GM19438 (cell line): ENCODE measurements at regions not wholly inside any gene's neighbourhood (a gene's known extent, or its start where the extent isn't known, plus 50 kb on each side); places are given as distances from the start of the nearest gene placed in this dataset.

Experiments used
- ATAC-seq: cut with Tn5 transposase; IDR thresholded peaks from one replicate; pipeline ENCODE4 v1.9.1; 2021; ENCODE audit warnings: low read depth; ENCODE audit not compliant: unreplicated experiment

DNA sequence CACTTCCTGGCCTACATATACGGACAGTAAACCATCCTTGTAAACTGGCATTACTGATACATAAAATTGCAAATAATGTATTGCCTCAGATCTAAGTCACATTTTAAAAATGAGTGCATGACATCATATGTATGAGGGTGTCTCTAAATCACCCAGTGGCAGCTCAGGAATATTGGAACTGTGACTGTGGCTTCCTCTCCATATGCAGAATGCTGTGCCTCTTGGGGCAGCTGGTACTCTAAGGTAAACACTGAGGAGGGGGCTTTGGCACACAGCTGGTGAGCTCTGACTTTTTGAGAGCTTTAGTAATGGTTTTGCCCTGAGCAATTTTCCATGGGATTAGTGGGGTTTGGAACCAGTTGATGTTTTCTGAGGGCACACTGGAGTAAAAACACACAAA is 263.7 kb downstream of the BMP4 start:
- no peak for ATAC-seq

GRCh38 chr14:53692451-53692850 is 264.2 kb downstream of the BMP4 start:
- no peak for ATAC-seq

DNA sequence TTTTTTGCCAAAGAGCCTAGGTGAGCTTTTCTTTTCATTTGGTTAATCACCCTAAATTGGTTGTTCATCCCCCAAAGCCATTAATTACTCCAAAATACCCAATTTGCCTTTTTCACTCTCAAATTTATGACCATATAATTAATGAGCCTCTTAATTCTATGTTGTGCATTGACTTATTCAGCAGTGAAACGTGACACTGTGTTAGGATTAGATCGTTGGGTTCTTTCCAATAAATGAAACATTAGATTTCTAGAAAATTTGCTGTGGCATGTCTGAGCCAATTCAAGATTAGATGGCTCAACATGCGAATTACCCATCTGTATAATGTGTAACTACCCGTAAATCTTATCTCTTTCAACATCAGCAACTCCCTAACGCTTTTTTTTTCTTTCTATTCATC is 273.4 kb downstream of the BMP4 start:
- no peak for ATAC-seq

- no peak for ATAC-seq
Observed at GRCh38 chr14:53672526-53672925, 284.1 kb downstream of the BMP4 start.

- no peak for ATAC-seq
Observed at GRCh38 chr14:53670701-53671100, 285.9 kb downstream of the BMP4 start.

- no peak for ATAC-seq
Observed at GRCh38 chr14:53668897-53669296, 287.7 kb downstream of the BMP4 start.

DNA sequence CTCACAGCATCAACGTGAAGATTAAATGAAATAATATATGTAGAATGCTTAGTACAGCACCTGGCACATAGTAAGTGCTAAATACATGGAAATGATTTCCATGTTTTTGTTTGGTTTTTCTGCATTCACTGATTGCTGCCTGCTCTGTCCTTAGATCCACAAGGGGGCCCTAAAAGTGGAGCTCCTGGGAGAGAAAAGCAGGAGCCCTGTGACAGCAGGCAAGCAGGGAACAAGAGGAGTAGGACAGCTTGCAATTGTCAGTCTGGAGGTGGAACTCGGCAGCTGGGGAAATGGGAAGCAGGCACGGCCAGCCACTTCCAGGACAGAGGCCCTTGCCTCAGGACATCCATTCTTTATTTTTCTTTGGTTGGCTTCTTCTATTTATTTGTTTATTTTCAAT is 292.9 kb downstream of the BMP4 start:
- ATAC-seq, result no peak

DNA sequence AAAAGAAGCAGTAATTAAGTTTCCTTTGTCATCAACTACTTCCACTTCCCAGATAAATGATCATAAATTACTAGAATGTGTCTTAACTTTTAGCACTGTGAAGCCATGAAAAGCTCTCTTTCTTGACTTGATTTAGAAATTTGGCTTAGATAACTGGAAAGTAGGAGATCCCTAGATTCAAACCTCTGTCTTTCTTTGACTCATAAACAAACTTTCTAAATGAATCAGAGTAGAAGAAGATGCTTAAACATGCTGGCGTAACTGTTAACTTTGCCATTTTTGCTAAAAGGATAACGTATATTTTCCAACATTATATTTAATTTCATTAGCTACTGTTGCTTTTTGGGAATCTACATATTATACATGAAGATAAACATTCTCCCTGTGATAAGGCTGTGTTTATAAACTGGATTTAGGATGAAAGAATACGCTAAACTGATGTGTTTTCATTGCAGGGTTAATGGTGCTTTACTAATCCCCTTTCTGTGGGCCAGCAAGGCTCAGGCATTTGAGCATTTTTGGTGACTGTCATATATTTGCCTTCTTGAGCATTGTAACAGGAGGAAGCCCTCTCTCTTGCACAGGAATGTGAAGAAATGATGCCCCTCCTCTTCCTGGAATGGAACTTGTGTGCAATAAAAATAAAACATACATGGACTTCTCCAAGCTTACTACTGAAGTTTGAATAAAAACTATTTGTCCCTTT is 301.4 kb downstream of the BMP4 start:
- no peak for ATAC-seq

DNA sequence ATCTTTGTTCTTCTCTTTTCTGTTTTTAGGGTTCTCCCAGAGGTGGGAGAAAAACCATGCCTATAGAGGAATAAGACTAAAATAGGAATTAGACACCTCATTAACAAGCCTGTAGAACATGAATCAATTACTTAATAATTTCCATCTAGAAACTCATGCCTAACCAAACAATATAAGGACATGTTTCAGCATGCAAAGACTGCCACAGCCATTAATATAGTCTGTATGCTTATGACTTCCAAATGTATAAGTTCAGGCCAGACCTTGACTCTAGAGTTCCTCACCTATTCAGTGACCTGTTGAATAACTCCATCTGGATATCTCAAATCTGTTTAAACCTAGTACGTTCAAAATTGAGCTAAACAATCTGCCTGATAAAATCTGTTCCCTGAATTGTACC is 304.6 kb downstream of the BMP4 start:
- ATAC-seq, result no peak

GRCh38 chr14:53651096-53651740 is 305.4 kb downstream of the BMP4 start:
- no peak for ATAC-seq

DNA sequence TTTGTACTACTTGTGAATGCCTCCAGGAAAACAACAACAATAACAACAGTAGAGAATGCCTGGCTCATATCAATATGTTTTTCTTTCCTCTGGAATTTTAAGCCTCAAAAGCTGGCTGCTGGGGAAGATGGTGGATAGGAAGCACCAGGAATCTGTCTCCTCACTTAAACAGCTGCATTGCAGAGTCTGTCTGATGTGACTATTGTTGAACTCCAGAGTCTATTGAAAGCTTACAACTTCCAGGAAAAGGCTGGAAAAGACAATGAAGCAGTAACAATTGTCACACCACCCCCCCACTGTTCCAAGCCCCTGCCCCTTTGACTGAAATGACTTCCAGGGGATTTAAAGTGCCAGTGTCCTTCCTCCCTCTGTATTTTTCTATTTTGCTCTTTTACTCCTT is 309.7 kb downstream of the BMP4 start:
- no peak for ATAC-seq

DNA sequence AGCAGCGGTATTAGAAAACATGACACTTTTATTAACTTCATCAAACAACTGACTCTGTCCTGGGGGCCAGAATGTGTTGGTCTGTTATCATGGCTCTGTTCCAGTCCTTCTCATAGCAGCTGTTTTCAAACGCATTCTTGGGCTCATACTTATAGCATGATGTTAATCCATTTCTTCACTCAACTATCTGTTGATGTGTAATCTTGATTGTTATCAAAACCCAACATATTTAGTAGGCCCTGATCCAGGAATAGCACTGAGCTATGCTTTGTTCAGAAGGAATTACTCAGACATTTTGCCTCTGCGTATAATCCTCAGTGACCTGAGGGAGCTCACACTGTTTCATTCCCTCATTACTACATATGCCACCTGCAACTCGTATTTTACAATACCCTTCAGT is 315.9 kb downstream of the BMP4 start:
- ATAC-seq, result no peak

GRCh38 chr14:53638966-53639365 is 317.7 kb downstream of the BMP4 start:
- no peak for ATAC-seq

- ATAC-seq, result no peak
Observed at GRCh38 chr14:53634793-53635192, 321.8 kb downstream of the BMP4 start.

DNA sequence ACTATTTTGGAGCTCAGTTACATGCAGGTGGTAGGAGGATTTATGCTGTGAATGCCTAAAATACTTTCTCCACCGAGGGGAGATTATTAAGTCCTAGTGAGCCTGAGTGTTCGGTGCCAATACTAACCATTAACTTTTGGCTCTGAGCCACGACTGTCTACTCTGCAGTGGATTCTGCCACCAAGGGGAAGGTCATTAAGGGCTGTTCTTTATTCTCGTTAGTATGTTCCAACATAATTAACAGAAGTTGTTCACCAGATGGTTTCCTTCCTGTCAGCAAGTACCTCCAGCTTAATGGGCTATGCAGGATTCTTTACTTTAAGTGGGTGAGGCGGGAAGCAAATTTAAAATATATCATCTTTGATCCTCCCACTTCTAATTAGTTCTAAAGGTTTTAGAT is 326.3 kb downstream of the BMP4 start:
- ATAC-seq, result no peak

GRCh38 chr14:53628732-53629430 is 327.7 kb downstream of the BMP4 start:
- no peak for ATAC-seq

DNA sequence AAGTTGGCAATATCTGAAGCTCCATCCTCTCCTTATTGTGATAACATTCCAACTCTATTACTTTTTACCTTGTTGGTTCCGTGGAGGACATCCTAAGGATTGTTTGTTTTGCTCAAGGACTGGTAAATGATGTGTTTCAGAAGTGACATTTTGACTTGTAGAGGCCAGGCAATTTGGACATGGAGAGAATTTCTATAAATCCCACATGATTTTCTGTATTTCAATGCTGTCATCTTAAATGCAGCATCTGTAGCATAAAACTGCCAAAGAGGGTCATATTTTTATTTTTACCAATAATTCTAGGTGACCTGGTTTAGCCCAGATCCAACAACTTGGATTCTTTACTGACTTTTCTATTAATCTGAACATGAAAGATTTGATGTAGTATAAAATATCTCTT is 328.4 kb downstream of the BMP4 start:
- no peak for ATAC-seq

DNA sequence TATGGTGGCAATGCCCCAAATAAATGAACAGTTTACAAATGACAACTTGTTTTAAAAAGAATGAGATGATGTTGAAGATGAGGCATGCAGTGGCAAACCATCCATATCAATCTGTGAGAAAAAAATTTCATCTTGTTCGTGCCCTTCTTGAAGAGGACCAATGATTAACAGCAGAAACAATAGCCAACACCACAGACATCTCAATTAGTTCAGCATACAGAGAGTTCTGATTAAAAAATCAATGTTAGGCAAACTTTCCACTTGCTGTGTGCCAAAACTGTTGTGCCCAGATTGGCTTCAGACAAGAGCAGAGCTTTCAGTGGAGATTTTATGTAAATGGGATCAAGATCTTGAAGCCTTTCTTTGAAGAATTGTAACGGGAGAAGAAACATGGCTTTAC is 329.9 kb downstream of the BMP4 start:
- ATAC-seq, result no peak

GRCh38 chr14:53622447-53622846 is 334.2 kb downstream of the BMP4 start:
- no peak for ATAC-seq

DNA sequence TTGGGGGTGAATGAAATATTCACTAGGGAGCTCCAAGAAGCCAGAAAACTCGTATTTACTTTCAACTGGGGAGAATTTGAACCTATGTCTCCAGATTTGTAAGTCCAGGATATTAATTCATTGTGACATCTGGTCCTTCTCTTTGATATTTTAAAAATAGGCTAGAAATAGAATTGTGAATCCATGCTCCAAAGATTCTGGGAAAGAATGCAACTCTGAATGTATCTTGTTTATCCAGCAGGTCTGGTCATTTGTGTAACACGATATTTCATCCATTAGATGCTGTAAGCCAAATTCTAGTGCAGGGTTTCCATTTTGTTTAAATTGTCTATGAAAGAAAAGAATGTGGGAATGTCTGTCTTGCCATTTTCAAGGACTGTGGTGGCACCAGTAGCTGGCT is 334.7 kb downstream of the BMP4 start:
- ATAC-seq, result no peak

GRCh38 chr14:53621433-53621832 is 335.2 kb downstream of the BMP4 start:
- no peak for ATAC-seq

DNA sequence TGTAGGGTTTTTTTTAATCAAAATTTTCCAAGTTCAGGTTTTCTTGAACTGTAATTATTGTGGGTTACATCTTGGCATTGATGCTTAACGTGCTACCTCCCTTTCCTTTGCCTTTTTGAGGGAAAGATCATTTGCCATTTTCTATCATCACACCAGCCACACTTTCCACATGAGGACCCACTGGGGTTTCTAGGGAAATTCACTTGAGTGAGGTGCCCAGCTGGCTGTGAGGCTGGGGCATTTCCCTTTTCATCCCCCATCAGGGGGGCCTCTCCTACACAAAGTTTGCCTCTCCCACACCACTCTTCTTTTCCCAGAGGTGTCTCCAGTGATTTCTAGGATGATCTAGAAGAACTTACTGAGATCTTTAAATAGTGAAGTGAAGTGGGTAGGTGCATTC is 335.7 kb downstream of the BMP4 start:
- no peak for ATAC-seq
